Glomerular visceral epithelial cell (primary cell): ENCODE measurements at regions not wholly inside any gene's neighbourhood (a gene's known extent, or its start where the extent isn't known, plus 50 kb on each side); places are given as distances from the start of the nearest gene placed in this dataset.

ENCODE experiments used
- DNase-seq: peaks from one replicate; pipeline ENCODE4 v3.0.0-alpha.2; 2016; ENCODE audit errors: extremely low spot score

DNA sequence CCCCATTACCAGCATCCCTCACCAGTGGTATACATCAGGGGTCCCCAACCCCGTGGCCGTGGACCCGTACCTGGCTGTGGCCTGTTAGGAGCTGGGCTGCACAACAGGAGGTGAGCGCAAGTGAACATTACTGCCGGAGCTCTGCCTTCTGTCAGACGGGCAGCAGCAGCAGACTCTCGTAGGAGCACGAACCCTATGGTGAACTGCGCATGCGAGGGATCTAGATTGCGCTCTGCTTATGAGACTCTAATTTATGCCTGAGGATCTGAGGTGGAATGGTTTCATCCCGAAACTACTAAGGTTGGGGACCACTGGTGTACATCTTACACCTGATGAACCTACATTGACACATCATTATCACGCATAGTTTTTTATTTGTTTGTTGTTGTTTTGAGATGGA is 52.8 kb upstream of the DHX15 start:
- DNase-seq: no peak

DNA sequence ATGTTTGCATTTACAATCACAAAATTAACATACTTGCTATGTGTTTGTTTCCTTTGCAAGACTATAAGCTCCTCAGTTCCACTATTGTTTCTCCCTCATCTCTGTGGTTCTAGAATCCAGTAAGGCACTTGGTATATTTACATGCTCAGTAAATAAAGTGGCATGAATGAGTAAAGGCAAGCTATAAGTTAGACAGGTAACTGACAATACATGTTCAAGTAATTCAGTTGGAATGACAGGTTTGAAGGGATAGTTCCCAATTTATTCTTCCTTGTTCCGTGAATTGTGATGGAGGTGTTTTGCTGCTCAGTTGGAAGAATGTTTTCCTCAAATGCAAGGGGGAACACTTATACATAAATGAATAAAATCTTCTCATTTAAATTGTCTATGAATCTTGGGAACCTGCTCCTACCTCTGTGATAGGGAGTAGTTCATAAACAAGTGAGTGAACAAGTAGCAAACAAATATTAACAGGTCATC is 54.1 kb upstream of the DHX15 start:
- DNase-seq: no peak

DNA sequence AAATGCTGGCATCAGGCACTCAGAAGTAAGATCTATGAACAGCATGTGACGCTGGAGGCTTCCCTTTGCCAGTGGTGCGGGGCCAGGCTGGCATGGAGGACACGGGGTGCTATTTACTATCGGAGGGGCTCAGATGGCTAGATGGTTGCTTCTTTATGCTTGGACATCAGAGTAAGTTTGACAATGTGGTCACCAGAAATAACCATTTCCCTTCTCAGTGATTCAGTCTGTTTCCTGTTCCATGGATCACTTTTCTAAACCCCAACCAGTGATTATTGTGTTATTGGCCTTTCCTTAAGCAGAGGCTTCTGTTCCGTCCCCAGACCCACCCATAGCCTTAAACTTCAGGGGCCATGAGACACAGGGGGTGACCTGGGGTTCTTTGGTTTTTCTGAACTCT is 55.4 kb upstream of the DHX15 start:
- DNase-seq: no peak

DNA sequence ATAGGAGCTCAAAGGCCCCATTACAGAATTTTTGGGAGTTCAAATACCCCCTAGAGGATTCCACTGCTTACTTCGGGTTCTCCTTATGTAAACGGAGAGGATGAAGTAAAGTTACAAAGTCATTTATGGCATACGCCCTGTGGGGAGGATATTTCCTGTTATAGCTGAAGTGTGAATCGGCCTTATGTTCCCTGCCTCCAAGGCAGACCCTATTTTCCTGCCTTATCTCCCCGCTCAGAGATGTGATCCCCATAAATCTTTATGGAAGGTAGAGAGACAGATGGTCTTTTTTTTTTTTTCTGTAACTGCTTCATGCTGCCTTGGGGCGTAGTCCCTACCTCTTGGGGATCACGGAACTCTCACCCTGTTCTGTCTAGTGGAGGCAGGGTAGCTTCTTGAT is 56.0 kb upstream of the DHX15 start:
- no peak for DNase-seq

DNA sequence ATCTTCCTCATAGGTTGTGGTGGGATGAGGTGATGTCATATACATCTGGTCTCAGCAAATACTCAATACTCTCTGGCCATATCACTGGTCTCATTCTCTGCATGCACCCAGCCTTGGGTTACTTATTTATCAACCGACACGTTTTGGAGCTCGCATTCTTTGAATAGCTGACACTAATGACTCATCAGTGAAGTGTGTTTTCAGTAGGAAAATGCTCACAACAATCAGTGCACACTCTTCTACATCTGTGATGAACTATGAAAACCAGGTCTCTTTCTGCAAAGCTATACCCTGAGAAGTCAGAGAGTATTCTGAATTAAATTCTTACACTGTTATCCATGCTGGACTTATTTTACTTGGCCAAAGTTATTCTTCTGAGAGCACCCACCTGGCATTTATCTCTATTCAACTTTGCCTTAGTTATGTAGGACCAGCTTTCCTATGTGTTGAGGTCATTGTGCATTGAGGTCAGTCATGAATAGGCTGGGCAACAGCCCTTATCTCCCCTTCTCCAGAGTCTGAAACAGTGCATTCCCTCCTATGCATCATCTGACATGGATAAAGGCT is 58.7 kb upstream of the DHX15 start:
- DNase-seq: peak; percentile 96

DNA sequence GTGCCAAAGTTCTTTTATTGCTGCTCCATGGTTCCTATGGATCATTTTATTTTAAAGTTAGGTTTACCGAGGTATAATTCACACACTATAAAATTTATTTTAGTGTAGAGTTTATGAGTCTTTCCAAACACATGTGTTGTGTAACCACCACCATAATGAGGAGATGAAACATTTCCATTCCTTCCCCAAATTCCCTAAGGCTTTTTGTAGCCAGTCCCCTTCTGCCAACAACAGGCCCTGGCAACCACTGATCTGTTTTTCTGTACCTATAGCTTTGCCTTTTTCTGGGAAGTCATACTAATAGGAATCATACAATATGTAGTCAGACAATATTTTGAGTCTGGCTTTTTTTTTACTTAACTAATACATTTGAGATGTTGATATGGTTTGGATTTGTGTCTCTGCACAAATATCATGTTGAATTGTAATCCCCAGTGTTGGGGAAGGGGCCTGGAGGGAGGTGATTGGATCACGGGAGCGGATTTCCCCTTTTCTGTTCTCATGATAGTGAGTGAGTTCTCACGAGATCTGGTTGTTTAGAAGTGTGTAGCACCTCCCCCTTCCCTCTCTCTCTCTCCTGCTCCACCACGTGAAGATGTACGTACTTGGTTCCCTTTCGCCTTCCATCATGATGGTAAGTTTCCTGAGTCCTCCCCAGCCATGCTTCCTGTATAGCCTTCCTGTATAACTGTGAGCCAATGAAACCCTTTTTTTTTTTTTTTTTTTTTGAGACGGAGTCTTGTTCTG is 59.6 kb upstream of the DHX15 start:
- DNase-seq: no peak

GRCh38 chr4:24644983-24645764 is 60.8 kb upstream of the DHX15 start:
- no peak for DNase-seq

- DNase-seq: no peak
Observed at GRCh38 chr4:24645765-24646550, 61.6 kb upstream of the DHX15 start.

GRCh38 chr4:24646798-24647460 is 62.6 kb upstream of the DHX15 start:
- DNase-seq: no peak

- no peak for DNase-seq
Observed at GRCh38 chr4:24650849-24651640, 66.7 kb upstream of the DHX15 start.

DNA sequence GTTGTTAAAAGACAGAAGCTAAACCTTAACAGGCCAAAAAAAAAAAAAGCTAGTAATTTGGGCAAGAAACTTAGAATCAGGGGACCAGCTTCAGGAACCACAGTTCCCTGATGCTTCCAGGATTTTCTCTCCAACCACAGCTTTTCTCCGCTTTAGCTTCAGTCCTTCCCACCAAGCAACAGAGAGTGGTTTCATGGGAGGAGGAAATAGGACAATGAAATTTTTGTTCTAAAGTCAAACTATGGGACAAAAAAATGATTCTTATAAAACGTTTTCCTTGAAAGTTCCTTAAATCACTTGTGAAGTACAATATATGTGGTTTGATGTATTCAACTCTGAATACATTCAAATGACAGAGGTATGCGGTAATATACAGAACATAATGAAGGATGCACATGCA is 71.0 kb upstream of the DHX15 start:
- DNase-seq: no peak

DNA sequence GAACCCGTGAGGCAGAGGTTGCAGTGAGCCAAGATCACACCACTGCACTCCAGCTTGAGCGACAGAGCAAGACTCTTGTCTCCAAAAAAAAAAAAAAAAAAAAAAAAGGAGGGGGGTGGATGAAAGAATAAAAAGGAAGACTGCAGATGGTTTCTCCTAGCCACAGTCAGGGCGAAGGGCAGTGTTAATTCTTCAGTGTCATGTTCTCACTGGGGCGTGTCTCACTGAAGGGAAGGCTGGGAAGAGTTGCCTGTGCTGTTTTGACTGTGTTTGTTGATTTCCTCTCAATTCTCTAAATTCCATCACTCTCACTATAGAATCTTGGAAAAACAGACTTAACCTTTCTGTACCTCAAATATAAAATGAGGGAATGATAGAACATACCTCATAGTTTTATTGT is 71.6 kb upstream of the DHX15 start:
- DNase-seq: peak; percentile 67

- DNase-seq: no peak
Observed at GRCh38 chr4:24656906-24657305, 72.6 kb upstream of the DHX15 start.

GRCh38 chr4:24657768-24658617 is 73.6 kb upstream of the DHX15 start:
- peak; percentile 99 for DNase-seq

- no peak for DNase-seq
Observed at GRCh38 chr4:24659241-24659961, 75.0 kb upstream of the DHX15 start.

DNA sequence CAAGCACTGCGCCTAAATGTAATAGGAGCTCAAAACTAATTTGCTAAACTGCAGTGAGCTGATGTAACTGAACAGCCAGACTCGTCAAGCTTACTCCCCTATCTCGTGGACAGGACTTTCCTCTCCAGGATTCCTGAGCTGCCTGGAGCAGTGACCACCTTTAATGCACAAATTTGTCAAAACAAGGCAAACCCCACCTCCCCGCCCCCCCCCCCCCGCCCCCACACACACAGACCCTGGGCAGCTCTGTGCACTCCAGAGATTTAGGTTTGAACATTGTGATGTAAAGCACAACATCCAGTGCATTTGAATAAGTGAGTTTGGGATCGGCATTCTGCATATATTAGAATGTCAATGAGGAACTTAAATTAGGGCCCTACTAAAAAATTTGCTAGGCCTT is 77.7 kb upstream of the DHX15 start:
- DNase-seq: no peak

DNA sequence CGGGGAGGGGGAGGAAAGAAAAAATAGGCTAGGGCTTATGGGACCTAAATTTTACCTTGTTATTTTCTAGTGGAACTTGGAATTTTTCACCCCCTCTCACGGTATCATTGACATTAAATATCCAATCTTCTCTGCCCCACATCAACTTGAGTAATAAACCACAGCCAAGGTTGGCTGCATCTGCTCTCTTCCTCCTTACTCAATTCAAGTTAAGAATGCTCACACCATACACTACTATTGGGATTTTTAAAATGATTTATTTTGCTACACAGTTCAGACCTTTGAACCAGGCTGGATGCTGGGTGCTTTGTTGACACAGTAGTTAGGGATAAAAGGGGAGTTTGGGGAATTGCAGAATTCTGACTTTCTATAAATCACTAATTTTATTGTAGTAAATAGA is 78.2 kb upstream of the DHX15 start:
- DNase-seq: peak; percentile 26

DNA sequence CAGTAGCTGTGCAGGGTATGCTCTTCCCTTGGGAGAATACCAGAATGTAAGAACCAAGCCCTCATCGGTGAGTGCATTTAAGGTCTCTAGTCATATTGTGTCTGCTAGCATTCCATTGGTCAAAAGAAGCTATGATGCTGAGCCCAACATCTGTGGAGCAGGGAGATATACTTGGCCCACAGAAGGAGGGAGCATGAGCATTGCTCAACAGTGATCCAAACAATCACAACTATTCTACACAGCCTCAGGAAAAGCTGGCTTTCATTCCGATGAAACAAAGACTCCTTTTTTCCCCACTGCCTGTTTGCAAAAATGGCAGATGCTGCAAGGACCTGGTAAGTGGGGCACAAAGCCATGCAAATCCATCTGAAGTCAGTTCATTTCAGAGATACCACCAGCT is 80.6 kb upstream of the DHX15 start:
- no peak for DNase-seq

GRCh38 chr4:24666316-24666715 is 82.0 kb upstream of the DHX15 start:
- DNase-seq: no peak
